HEK293T (cell line): ENCODE measurements at regions not wholly inside any gene's neighbourhood (a gene's known extent, or its start where the extent isn't known, plus 50 kb on each side); places are given as distances from the start of the nearest gene placed in this dataset.

ENCODE experiments used
- CTCF ChIA-PET: fragments of 350-600 bp; formaldehyde crosslinking; extraction: SDS; loops from one replicate; lab custom pipeline; 2021; ENCODE audit warnings: antibody characterized with exemption, inconsistent platforms; lab: Yijun Ruan, JAX
- POLR2A ChIA-PET: fragments of 350-600 bp; formaldehyde crosslinking; extraction: SDS; loops from one replicate; lab custom pipeline; 2020; ENCODE audit warnings: antibody characterized with exemption, inconsistent platforms; lab: Yijun Ruan, JAX
- DNase-seq: peaks from one replicate; pipeline ENCODE4 v3.0.0; 2012; ENCODE audit warnings: mixed read lengths; ENCODE audit errors: extremely low spot score
- ARNT ChIP-seq: fragments of 450-650 bp; IDR thresholded peaks from 2 replicates; pipeline ENCODE4 v1.6.1; 2017; ENCODE audit warnings: mild to moderate bottlenecking
- BHLHE40 ChIP-seq: fragments of 450-650 bp; IDR thresholded peaks from 2 replicates; pipeline ENCODE4 v1.6.1; 2016; ENCODE audit warnings: mild to moderate bottlenecking, moderate library complexity, borderline replicate concordance
- CTBP1 ChIP-seq: fragments of 450-650 bp; IDR thresholded peaks from 2 replicates; pipeline ENCODE4 v1.6.1; 2016; ENCODE audit warnings: borderline replicate concordance
- ELF4 ChIP-seq: fragments of 450-650 bp; IDR thresholded peaks from 2 replicates; pipeline ENCODE4 v1.6.1; 2017; ENCODE audit warnings: antibody characterized with exemption
- FOXA1 ChIP-seq: fragments of 450-650 bp; IDR thresholded peaks from 2 replicates; pipeline ENCODE4 v1.6.1; 2016; ENCODE audit warnings: mild to moderate bottlenecking
- FOXK2 ChIP-seq: fragments of 450-650 bp; IDR thresholded peaks from 2 replicates; pipeline ENCODE4 v1.6.1; 2016; ENCODE audit warnings: mild to moderate bottlenecking
- FOXM1 ChIP-seq: fragments of 450-650 bp; IDR thresholded peaks from 2 replicates; pipeline ENCODE4 v1.6.1; 2017; ENCODE audit warnings: mild to moderate bottlenecking, borderline replicate concordance
- HDGF ChIP-seq: fragments of 450-650 bp; IDR thresholded peaks from 2 replicates; pipeline ENCODE4 v1.6.1; 2017; ENCODE audit warnings: antibody characterized with exemption, borderline replicate concordance
- L3MBTL2 ChIP-seq: fragments of 450-650 bp; conservative IDR thresholded peaks from 2 replicates; pipeline ENCODE4 v1.6.1; 2016; ENCODE audit warnings: mild to moderate bottlenecking
- LEF1 ChIP-seq: fragments of 450-650 bp; IDR thresholded peaks from 2 replicates; pipeline ENCODE4 v1.6.1; 2017; ENCODE audit warnings: mild to moderate bottlenecking, borderline replicate concordance
- NFRKB ChIP-seq: fragments of 450-650 bp; IDR thresholded peaks from 2 replicates; pipeline ENCODE4 v1.6.1; 2016; ENCODE audit warnings: mild to moderate bottlenecking, moderate library complexity
- PKNOX1 ChIP-seq: fragments of 450-650 bp; IDR thresholded peaks from 2 replicates; pipeline ENCODE4 v1.6.1; 2016
- SP1 ChIP-seq: fragments of 450-650 bp; IDR thresholded peaks from 2 replicates; pipeline ENCODE4 v1.6.1; 2017
- SUZ12 ChIP-seq: fragments of 450-650 bp; IDR thresholded peaks from 2 replicates; pipeline ENCODE4 v1.6.1; 2016; ENCODE audit warnings: mild to moderate bottlenecking
- TARDBP ChIP-seq: fragments of 450-650 bp; IDR thresholded peaks from 2 replicates; pipeline ENCODE4 v1.6.1; 2016
- ZNF384 ChIP-seq: fragments of 450-650 bp; IDR thresholded peaks from 2 replicates; pipeline ENCODE4 v1.6.1; 2016

- DNase-seq = no peak
- no peak for TF ChIP-seq FOXM1
- TF ChIP-seq BHLHE40 = no peak
- TF ChIP-seq FOXK2 = no peak
- TF ChIP-seq ARNT = no peak
- TF ChIP-seq HDGF = no peak
- TF ChIP-seq TARDBP = no peak
- TF ChIP-seq NFRKB = no peak
- TF ChIP-seq ZNF384 = no peak
- TF ChIP-seq FOXA1 = no peak
- no peak for TF ChIP-seq SUZ12
- TF ChIP-seq CTBP1 = no peak
- no peak for TF ChIP-seq LEF1
- TF ChIP-seq PKNOX1 = no peak
- no peak for TF ChIP-seq L3MBTL2
- ChIA-PET CTCF (no interaction called here), POLR2A (no interaction called here)
Measured at GRCh38 chr5:112612663-112613062, 125.0 kb upstream of the APC start.

- POLR2A ChIA-PET = no interaction called here
- CTCF ChIA-PET = no interaction called here
- DNase-seq = no peak
- TF ChIP-seq SUZ12 = no peak
- TF ChIP-seq LEF1 = no peak
- no peak for TF ChIP-seq NFRKB
- no peak for TF ChIP-seq CTBP1
- no peak for TF ChIP-seq SP1
- TF ChIP-seq FOXA1 = no peak
- TF ChIP-seq ZNF384 = no peak
- TF ChIP-seq L3MBTL2 = no peak
- no peak for TF ChIP-seq TARDBP
- TF ChIP-seq FOXK2 = no peak
- no peak for TF ChIP-seq ARNT
- no peak for TF ChIP-seq FOXM1
- TF ChIP-seq PKNOX1 = no peak
- TF ChIP-seq BHLHE40 = no peak
Measured at GRCh38 chr5:112614285-112614684, 123.4 kb upstream of the APC start.

- DNase-seq = no peak
- TF ChIP-seq SP1 = no peak
- TF ChIP-seq CTBP1 = no peak
- TF ChIP-seq SUZ12 = no peak
- TF ChIP-seq PKNOX1 = no peak
- no peak for TF ChIP-seq ARNT
- TF ChIP-seq TARDBP = no peak
- TF ChIP-seq FOXM1 = no peak
- no peak for TF ChIP-seq BHLHE40
- no peak for TF ChIP-seq HDGF
- TF ChIP-seq FOXA1 = no peak
- TF ChIP-seq NFRKB = no peak
- ChIA-PET CTCF (no interaction called here), POLR2A (no interaction called here)
Measured at GRCh38 chr5:112614986-112615385, 122.7 kb upstream of the APC start.

- DNase-seq = no peak
- POLR2A ChIA-PET = no interaction called here
- CTCF ChIA-PET = no interaction called here
- TF ChIP-seq HDGF (no peak), CTBP1 (no peak), L3MBTL2 (no peak), NFRKB (no peak), LEF1 (no peak), ARNT (no peak), ELF4 (no peak), FOXA1 (no peak), FOXM1 (no peak), PKNOX1 (no peak), SUZ12 (no peak), FOXK2 (no peak), TARDBP (no peak), BHLHE40 (no peak), ZNF384 (no peak)
Measured at GRCh38 chr5:112616812-112617547, 120.7 kb upstream of the APC start.

GRCh38 chr5:112625246-112625645 is 112.4 kb upstream of the APC start:
- POLR2A ChIA-PET = interaction anchor here (1.2 kb wide), 1 partner anchor 112 kb away, joined by 4 read pairs; the partner anchor contains the start of gene APC

More at GRCh38 chr5:112625246-112625645, 112.4 kb upstream of the APC start:
- TF ChIP-seq FOXK2 = no peak
- TF ChIP-seq HDGF = no peak
- no peak for TF ChIP-seq FOXA1
- TF ChIP-seq FOXM1 = no peak
- no peak for TF ChIP-seq CTBP1
- CTCF ChIA-PET = interaction anchor here (0.7 kb wide), 1 partner anchor 445 kb away, joined by 3 read pairs; no protein-coding TSS in a partner anchor
- DNase-seq = no peak
